ENCODE measurements at regions not wholly inside any gene's neighbourhood (a gene's known extent, or its start where the extent isn't known, plus 50 kb on each side); places are given as distances from the start of the nearest gene placed in this dataset.

DNA sequence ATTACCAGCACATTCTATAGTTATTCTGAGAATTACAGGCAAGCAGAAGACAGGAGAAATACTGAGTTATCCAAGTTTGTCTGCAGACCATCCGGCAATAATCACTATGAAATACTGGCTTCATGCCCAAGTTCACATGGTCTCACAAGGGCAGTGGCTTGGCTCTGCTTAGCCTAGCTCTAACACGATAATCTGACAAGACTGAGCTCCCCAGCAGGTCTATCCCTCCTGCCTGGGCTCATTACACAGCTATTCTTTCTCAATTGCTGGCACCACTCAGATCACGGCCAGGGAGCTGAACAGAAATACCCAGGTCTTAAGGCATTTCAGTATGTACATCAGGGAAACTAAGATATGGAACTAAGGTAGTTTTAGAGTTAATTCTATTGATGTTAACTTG is 361.6 kb upstream of the PCDH20 start:
- no peaks in the 10 kb centered on the region for H3K79me1 ChIP-seq (ENCODE audit: insufficient read depth, low read depth, low read length, poor library complexity, severe bottlenecking)

More for the DNA sequence above, 361.6 kb upstream of the PCDH20 start:
- Histone ChIP-seq H4K91ac (ENCODE audit: insufficient read length, low read depth, low read length) (no peak overlapping the region), H2BK20ac (ENCODE audit: low read depth, low read length, poor library complexity, severe bottlenecking) (no peak overlapping the region), H4K5ac (ENCODE audit: insufficient read length, low read depth, low read length) (no peak overlapping the region), H3K4me1 (ENCODE audit: insufficient read depth, low read length) (no peaks in the 10 kb centered on the region), H2BK12ac (ENCODE audit: insufficient read length, low read depth, low read length) (no peak overlapping the region), H2AK5ac (ENCODE audit: insufficient read length, low read length) (no peak overlapping the region), H3K27me3 (ENCODE audit: insufficient read depth, low read length) (no peaks in the 10 kb centered on the region; the same call in 1 of the 2 replicates), H2BK15ac (ENCODE audit: low read depth, low read length) (no peak overlapping the region), H3K9me3 (ENCODE audit: control insufficient read depth, low read depth, low read length) (no peaks in the 10 kb centered on the region), H3K27ac (ENCODE audit: insufficient read length, low read depth, low read length) (no peak overlapping the region), H3K23ac (ENCODE audit: insufficient read length, low read depth, low read length) (no peak overlapping the region), H3K9ac (ENCODE audit: extremely low read depth, insufficient read length, low read length) (no peak overlapping the region), H2AFZ (ENCODE audit: low read length) (no peak overlapping the region), H2BK5ac (ENCODE audit: insufficient read length, low read length) (no peak overlapping the region), H3K4ac (ENCODE audit: low read depth, low read length) (no peak overlapping the region), H3K79me2 (ENCODE audit: insufficient read depth, low read length) (no peaks in the 10 kb centered on the region), H4K20me1 (ENCODE audit: control insufficient read depth, insufficient read depth, insufficient read length) (no peaks in the 10 kb centered on the region), H2BK120ac (ENCODE audit: low read depth, low read length, poor library complexity, severe bottlenecking) (no peak overlapping the region), H4K8ac (replicated peaks; ENCODE audit: insufficient read length, low read depth, low read length) (no peak overlapping the region), H3T11ph (ENCODE audit: low read length) (no peak overlapping the region), H3K4me2 (ENCODE audit: insufficient read depth, insufficient read length, low read length) (no peak overlapping the region), H3K18ac (ENCODE audit: insufficient read length, low read depth, low read length) (no peak overlapping the region), H3K56ac (ENCODE audit: insufficient read length, low read depth, low read length) (no peak overlapping the region), H3K14ac (ENCODE audit: insufficient read depth, low read length) (no peak overlapping the region), H3K23me2 (ENCODE audit: insufficient read length, low read depth, low read length, poor library complexity, severe bottlenecking) (no peaks in the 10 kb centered on the region)
- H3K27ac Mint-ChIP-seq = no peak overlapping the region
- WGBS (ENCODE audit: extremely low coverage, insufficient read length, low lambda C conversion rate) = no CpG with 5 or more reads among the region's 3 CpGs
- peaks cover 0 to 3% of the 10 kb centered on the region in 2 experiments; a peak in 1 of 5 replicates for H3K9me3 Mint-ChIP-seq
- H3K4me3 Mint-ChIP-seq = no peak overlapping the region
- no peak for DNase-seq
- peaks cover 13 to 28% of the 10 kb centered on the region in 2 experiments; a peak in 3 of 4 replicates for H3K4me1 Mint-ChIP-seq
- H3K27me3 Mint-ChIP-seq (ENCODE audit: low read depth) = no peaks in the 10 kb centered on the region
- TF ChIP-seq, protein P1, sequence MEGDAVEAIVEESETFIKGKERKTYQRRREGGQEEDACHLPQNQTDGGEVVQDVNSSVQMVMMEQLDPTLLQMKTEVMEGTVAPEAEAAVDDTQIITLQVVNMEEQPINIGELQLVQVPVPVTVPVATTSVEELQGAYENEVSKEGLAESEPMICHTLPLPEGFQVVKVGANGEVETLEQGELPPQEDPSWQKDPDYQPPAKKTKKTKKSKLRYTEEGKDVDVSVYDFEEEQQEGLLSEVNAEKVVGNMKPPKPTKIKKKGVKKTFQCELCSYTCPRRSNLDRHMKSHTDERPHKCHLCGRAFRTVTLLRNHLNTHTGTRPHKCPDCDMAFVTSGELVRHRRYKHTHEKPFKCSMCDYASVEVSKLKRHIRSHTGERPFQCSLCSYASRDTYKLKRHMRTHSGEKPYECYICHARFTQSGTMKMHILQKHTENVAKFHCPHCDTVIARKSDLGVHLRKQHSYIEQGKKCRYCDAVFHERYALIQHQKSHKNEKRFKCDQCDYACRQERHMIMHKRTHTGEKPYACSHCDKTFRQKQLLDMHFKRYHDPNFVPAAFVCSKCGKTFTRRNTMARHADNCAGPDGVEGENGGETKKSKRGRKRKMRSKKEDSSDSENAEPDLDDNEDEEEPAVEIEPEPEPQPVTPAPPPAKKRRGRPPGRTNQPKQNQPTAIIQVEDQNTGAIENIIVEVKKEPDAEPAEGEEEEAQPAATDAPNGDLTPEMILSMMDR (conservative IDR thresholded peaks at IDR 0.05) = no peak
- H3K36me3 Mint-ChIP-seq (ENCODE audit: insufficient read depth in 1 of 3, low read depth in 3 of 3) = no peaks in the 10 kb centered on the region
